IMR-90 (cell line): ENCODE measurements at regions not wholly inside any gene's neighbourhood (a gene's known extent, or its start where the extent isn't known, plus 50 kb on each side); places are given as distances from the start of the nearest gene placed in this dataset.

Source experiments
- CEBPB ChIP-seq: IDR thresholded peaks from 2 replicates; pipeline ENCODE4 v1.6.1; 2012; ENCODE audit warnings: low read depth, low read length, improper control_type of control experiment
- MAFK ChIP-seq: IDR thresholded peaks from 2 replicates; pipeline ENCODE4 v1.6.1; 2012; ENCODE audit warnings: low read depth, low read length, improper control_type of control experiment
- MAZ ChIP-seq: IDR thresholded peaks from 2 replicates; pipeline ENCODE4 v1.6.1; 2012; ENCODE audit warnings: low read depth, mild to moderate bottlenecking, low read length, improper control_type of control experiment, moderate library complexity, borderline replicate concordance
- MXI1 ChIP-seq: IDR thresholded peaks from 2 replicates; pipeline ENCODE4 v1.6.1; 2012; ENCODE audit warnings: low read depth, mild to moderate bottlenecking, low read length, moderate library complexity, borderline replicate concordance
- NFE2L2 ChIP-seq: fragments of 150-350 bp; IDR thresholded peaks from 2 replicates; pipeline ENCODE4 v1.6.1; 2016; ENCODE audit warnings: low read depth, mild to moderate bottlenecking, low read length
- POLR2A ChIP-seq: IDR thresholded peaks from 2 replicates; pipeline ENCODE4 v1.6.1; 2012; ENCODE audit warnings: mild to moderate bottlenecking, low read depth, low read length
- RCOR1 ChIP-seq: IDR thresholded peaks from 2 replicates; pipeline ENCODE4 v1.6.1; 2012; ENCODE audit warnings: mild to moderate bottlenecking, low read length, improper control_type of control experiment; ENCODE audit not compliant: insufficient replicate concordance
- SMC3 ChIP-seq: fragments of 150-350 bp; IDR thresholded peaks from 2 replicates; pipeline ENCODE4 v1.6.1; 2016; ENCODE audit warnings: low read depth, mild to moderate bottlenecking, antibody characterized with exemption, low read length, moderate library complexity
- TF ChIP-seq, protein P1 (sequence below): conservative IDR thresholded peaks from 2 replicates; pipeline ENCODE4 v1.5.1; 2012; ENCODE audit warnings: mild to moderate bottlenecking, low read depth, low read length, improper control_type of control experiment
- TF ChIP-seq, protein P2 (sequence below): fragments of 150-350 bp; IDR thresholded peaks from 2 replicates; pipeline ENCODE4 v1.6.1; 2017; ENCODE audit warnings: mild to moderate bottlenecking, antibody characterized with exemption, low read length, low read depth

DNA sequence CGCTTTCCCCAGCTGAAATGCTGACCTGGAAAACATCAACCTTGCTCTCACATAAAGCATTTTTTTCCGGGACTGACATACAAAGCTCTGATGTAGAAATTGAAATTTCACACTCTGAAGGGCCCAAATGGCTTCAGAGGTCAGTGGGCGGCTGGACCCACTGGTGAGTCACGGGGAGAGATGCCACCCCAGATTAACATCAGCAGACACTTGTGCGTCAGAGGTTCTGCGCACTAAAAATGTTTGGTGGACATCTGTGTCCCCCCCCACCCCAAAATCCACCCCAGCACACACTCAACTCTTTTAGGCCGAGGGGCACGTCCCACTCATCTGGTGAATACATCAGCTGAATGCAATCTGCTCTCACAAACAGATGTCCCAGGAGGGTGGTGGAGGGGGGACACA is 208.9 kb downstream of the ASB1 start:
- TF ChIP-seq, protein P1, sequence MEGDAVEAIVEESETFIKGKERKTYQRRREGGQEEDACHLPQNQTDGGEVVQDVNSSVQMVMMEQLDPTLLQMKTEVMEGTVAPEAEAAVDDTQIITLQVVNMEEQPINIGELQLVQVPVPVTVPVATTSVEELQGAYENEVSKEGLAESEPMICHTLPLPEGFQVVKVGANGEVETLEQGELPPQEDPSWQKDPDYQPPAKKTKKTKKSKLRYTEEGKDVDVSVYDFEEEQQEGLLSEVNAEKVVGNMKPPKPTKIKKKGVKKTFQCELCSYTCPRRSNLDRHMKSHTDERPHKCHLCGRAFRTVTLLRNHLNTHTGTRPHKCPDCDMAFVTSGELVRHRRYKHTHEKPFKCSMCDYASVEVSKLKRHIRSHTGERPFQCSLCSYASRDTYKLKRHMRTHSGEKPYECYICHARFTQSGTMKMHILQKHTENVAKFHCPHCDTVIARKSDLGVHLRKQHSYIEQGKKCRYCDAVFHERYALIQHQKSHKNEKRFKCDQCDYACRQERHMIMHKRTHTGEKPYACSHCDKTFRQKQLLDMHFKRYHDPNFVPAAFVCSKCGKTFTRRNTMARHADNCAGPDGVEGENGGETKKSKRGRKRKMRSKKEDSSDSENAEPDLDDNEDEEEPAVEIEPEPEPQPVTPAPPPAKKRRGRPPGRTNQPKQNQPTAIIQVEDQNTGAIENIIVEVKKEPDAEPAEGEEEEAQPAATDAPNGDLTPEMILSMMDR: no peak
- TF ChIP-seq POLR2A (no peak), MAFK (no peak), NFE2L2 (no peak), MXI1 (no peak), SMC3 (no peak), CEBPB (no peak), MAZ (no peak), RCOR1 (no peak)
- TF ChIP-seq, protein P2, sequence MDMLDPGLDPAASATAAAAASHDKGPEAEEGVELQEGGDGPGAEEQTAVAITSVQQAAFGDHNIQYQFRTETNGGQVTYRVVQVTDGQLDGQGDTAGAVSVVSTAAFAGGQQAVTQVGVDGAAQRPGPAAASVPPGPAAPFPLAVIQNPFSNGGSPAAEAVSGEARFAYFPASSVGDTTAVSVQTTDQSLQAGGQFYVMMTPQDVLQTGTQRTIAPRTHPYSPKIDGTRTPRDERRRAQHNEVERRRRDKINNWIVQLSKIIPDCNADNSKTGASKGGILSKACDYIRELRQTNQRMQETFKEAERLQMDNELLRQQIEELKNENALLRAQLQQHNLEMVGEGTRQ: no peak
